CD4-positive, alpha-beta T cell (primary cell): ENCODE measurements at regions not wholly inside any gene's neighbourhood (a gene's known extent, or its start where the extent isn't known, plus 50 kb on each side); places are given as distances from the start of the nearest gene placed in this dataset.
"Not testable (repeated sequence)": the region's sequence is repeated elsewhere in the genome, so short reads cannot be mapped to it uniquely, and the experiment has no call there.

Experiments
- ATAC-seq: fragments of 200-7000 bp; cut with Tn5 transposase; one replicate; pipeline ENCODE4 v1.10.0; 2022; ENCODE audit warnings: mild to moderate bottlenecking; ENCODE audit not compliant: poor library complexity
- CTCF ChIA-PET: fragments of 350-600 bp; sonication (Branson Sonifier 250); formaldehyde crosslinking; loops from one replicate; lab custom pipeline; 2021; ENCODE audit warnings: antibody characterized with exemption, inconsistent platforms; lab: Charles Lee
- POLR2A ChIA-PET: fragments of 350-600 bp; sonication (Branson Sonifier 250); formaldehyde crosslinking; loops from one replicate; lab custom pipeline; 2021; ENCODE audit warnings: antibody characterized with exemption, inconsistent platforms; lab: Charles Lee
- DNase-seq, 14 experiments: peaks; one replicate each; pipeline ENCODE4 v3.0.0-alpha.2; 2013 to 2020; ENCODE audit warnings: mixed read lengths in 2 of 14
- H3K27ac ChIP-seq, 2 donors: one replicate each; pipeline versions ENCODE4 v1.5.1 to v1.7.0; 2013; ENCODE audit warnings: low read length in 2 of 2, low read depth in 1 of 2, mild to moderate bottlenecking in 1 of 2
- H3K27me3 ChIP-seq, 2 experiments: 1 replicate in 1 of 2; 2 replicates in 1 of 2; pipeline versions ENCODE4 v1.6.1 to v1.7.0; 2013; ENCODE audit warnings: low read length in 2 of 2, control low read depth in 1 of 2, mild to moderate bottlenecking in 1 of 2, moderate library complexity in 1 of 2; ENCODE audit not compliant: insufficient read depth in 2 of 2, control insufficient read depth in 1 of 2
- H3K36me3 ChIP-seq: one replicate; pipeline ENCODE4 v1.6.1; 2013; ENCODE audit warnings: low read length, control low read depth; ENCODE audit not compliant: insufficient read depth
- H3K4me1 ChIP-seq: one replicate; pipeline ENCODE4 v1.6.1; 2013; ENCODE audit warnings: low read length, control low read depth; ENCODE audit not compliant: insufficient read depth
- H3K4me3 ChIP-seq: one replicate; pipeline ENCODE4 v1.5.1; 2013; ENCODE audit warnings: mild to moderate bottlenecking, low read length, moderate library complexity
- H3K9me3 ChIP-seq, 2 experiments: 1 replicate in 1 of 2; 2 replicates in 1 of 2; pipeline versions ENCODE4 v1.6.1 to v1.7.0; 2013; ENCODE audit warnings: low read length in 2 of 2, mild to moderate bottlenecking in 2 of 2, control low read depth in 1 of 2, moderate library complexity in 1 of 2; ENCODE audit not compliant: control insufficient read depth in 1 of 2, insufficient read depth in 1 of 2
- H3K27ac Mint-ChIP-seq: one replicate; pipeline ENCODE4 v1.8.0; 2020; ENCODE audit warnings: mixed read lengths
- H3K27me3 Mint-ChIP-seq: one replicate; pipeline ENCODE4 v1.8.0; 2021; ENCODE audit warnings: mixed read lengths
- H3K36me3 Mint-ChIP-seq: one replicate; pipeline ENCODE4 v1.8.0; 2021; ENCODE audit warnings: low read depth, mixed read lengths
- H3K4me1 Mint-ChIP-seq: one replicate; pipeline ENCODE4 v1.8.0; 2021; ENCODE audit warnings: low read depth, mixed read lengths
- H3K4me3 Mint-ChIP-seq: one replicate; pipeline ENCODE4 v1.8.0; 2020; ENCODE audit warnings: mild to moderate bottlenecking, mixed read lengths
- H3K9me3 Mint-ChIP-seq: one replicate; pipeline ENCODE4 v1.8.0; 2020; ENCODE audit warnings: mixed read lengths
- intact Hi-C, 2 experiments: fragments of 100-400 bp; cut with DNase I in 1 of 2; cut with micrococcal nuclease in 1 of 2; formaldehyde crosslinking; loops; one replicate each; pipeline versions ENCODE4 v1.15.1 to v1.9.0; 2023 to 2025; cut with DNase I, micrococcal nuclease
- TF ChIP-seq, protein P1 (sequence below): fragments of 200-600 bp; IDR thresholded peaks from one replicate; pipeline ENCODE4 v1.8.0; 2022; ENCODE audit warnings: antibody characterized with exemption, mild to moderate bottlenecking

DNA sequence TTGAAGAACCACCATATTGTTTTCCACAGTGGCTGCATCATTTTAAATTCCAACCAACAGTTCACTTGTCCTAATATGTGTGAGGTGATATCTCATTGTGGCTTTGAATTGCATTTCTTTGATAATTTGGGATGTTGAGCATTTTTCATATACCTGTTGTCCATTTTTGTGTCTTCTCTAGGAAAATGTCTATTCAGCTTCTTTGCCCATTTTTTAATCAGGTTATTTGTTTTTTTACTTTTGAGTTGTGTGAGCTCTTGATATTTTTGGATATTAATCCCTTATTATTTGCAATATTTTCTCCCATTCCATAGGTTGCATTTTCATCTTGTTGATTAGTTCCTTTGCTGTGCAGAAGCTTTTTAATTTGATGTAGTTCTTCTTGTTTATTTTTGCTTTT, 95.1 kb upstream of the CCDC71L start:
- Mint-ChIP-seq H3K4me1 (no peaks in the 10 kb centered on the region), H3K27me3 (peaks cover 3% of the 10 kb centered on the region), H3K27ac (no peak overlapping the region), H3K9me3 (no peaks in the 10 kb centered on the region), H3K4me3 (no peak overlapping the region), H3K36me3 (no peaks in the 10 kb centered on the region)
- no peak for ATAC-seq
- TF ChIP-seq, protein P1, sequence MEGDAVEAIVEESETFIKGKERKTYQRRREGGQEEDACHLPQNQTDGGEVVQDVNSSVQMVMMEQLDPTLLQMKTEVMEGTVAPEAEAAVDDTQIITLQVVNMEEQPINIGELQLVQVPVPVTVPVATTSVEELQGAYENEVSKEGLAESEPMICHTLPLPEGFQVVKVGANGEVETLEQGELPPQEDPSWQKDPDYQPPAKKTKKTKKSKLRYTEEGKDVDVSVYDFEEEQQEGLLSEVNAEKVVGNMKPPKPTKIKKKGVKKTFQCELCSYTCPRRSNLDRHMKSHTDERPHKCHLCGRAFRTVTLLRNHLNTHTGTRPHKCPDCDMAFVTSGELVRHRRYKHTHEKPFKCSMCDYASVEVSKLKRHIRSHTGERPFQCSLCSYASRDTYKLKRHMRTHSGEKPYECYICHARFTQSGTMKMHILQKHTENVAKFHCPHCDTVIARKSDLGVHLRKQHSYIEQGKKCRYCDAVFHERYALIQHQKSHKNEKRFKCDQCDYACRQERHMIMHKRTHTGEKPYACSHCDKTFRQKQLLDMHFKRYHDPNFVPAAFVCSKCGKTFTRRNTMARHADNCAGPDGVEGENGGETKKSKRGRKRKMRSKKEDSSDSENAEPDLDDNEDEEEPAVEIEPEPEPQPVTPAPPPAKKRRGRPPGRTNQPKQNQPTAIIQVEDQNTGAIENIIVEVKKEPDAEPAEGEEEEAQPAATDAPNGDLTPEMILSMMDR, result no peak
- ChIA-PET POLR2A (no interaction called here), CTCF (interaction anchor here (0.6 kb wide), 1 partner anchor 869 kb away, joined by 4 read pairs; no protein-coding TSS in a partner anchor)
- H3K36me3 ChIP-seq, result no peaks in the 10 kb centered on the region
- intact Hi-C loops, result no loop called here
- no peaks in the 10 kb centered on the region for H3K4me1 ChIP-seq
- no peak for DNase-seq
- H3K27me3 ChIP-seq, result no peaks in the 10 kb centered on the region
- H3K4me3 ChIP-seq, result no peak overlapping the region
- no peak overlapping the region for H3K27ac ChIP-seq
- H3K9me3 ChIP-seq, result no peaks in the 10 kb centered on the region

DNA sequence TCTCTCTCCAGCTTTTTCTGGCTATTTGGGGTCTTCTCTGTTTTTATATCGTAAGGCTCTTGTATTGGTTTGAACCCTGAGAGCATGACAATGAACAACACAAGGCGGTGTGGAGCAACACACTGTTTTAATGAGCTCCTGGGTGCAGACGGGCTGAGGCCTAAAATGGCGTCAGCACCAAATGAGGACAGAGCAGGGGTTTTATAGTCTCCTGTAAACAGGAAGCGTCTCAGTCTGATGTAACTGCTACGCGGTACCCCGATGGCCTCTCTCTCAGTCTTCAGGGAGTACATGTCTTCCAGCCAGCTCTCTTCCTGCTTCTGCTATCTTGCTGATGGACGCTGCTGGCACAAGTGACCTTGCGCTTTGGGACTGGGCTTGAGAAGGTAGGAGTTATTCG, 95.9 kb upstream of the CCDC71L start:
- intact Hi-C loops, result no loop called here
- no peaks in the 10 kb centered on the region for H3K9me3 ChIP-seq

GRCh38 chr7:106757846-106758245, 96.9 kb upstream of the CCDC71L start:
- peaks cover 3% of the 10 kb centered on the region for H3K27me3 Mint-ChIP-seq
- ATAC-seq, result no peak
- intact Hi-C loops, result no loop called here
- Histone ChIP-seq H3K27ac (no peak overlapping the region), H3K9me3 (no peaks in the 10 kb centered on the region), H3K36me3 (no peaks in the 10 kb centered on the region), H3K27me3 (no peaks in the 10 kb centered on the region), H3K4me1 (no peaks in the 10 kb centered on the region), H3K4me3 (no peak overlapping the region)
- ChIA-PET POLR2A (no interaction called here), CTCF (no interaction called here)
- TF ChIP-seq, protein P1, result no peak
- no peak for DNase-seq
- H3K4me3 Mint-ChIP-seq, result no peak overlapping the region
- no peak overlapping the region for H3K27ac Mint-ChIP-seq
- H3K9me3 Mint-ChIP-seq, result no peaks in the 10 kb centered on the region
- H3K36me3 Mint-ChIP-seq, result no peaks in the 10 kb centered on the region
- H3K4me1 Mint-ChIP-seq, result no peaks in the 10 kb centered on the region

More for the DNA sequence above, 95.9 kb upstream of the CCDC71L start:
- DNase-seq, result no peak
- TF ChIP-seq, protein P1, result no peak
- H3K9me3 Mint-ChIP-seq, result no peaks in the 10 kb centered on the region
- H3K36me3 Mint-ChIP-seq, result no peaks in the 10 kb centered on the region
- no peak overlapping the region for H3K4me3 ChIP-seq
- no peaks in the 10 kb centered on the region for H3K4me1 ChIP-seq
- ChIA-PET POLR2A (interaction anchor here (0.6 kb wide), 1 partner anchor 633 kb away, joined by 3 read pairs; no protein-coding TSS in a partner anchor), CTCF (no interaction called here)
- no peak overlapping the region for H3K27ac ChIP-seq
- H3K27ac Mint-ChIP-seq, result no peak overlapping the region
- H3K4me3 Mint-ChIP-seq, result no peak overlapping the region
- H3K27me3 ChIP-seq, result no peaks in the 10 kb centered on the region
- no peaks in the 10 kb centered on the region for H3K4me1 Mint-ChIP-seq
- peaks cover 3% of the 10 kb centered on the region for H3K27me3 Mint-ChIP-seq
- no peaks in the 10 kb centered on the region for H3K36me3 ChIP-seq
- no peak for ATAC-seq

- H3K4me3 Mint-ChIP-seq, H3K27me3 Mint-ChIP-seq, POLR2A ChIA-PET, H3K4me1 ChIP-seq, H3K27ac Mint-ChIP-seq, ATAC-seq, H3K27ac ChIP-seq, DNase-seq, CTCF ChIA-PET, H3K36me3 Mint-ChIP-seq, intact Hi-C loops, H3K4me3 ChIP-seq, H3K9me3 Mint-ChIP-seq, H3K27me3 ChIP-seq, H3K36me3 ChIP-seq, H3K9me3 ChIP-seq: not testable (repeated sequence)
- peaks cover 17% of the 10 kb centered on the region for H3K4me1 Mint-ChIP-seq
Measured at GRCh38 chr7:106762845-106763244, 101.9 kb upstream of the CCDC71L start.
